CD4-positive, CD25-positive, alpha-beta regulatory T cell (primary cell): ENCODE measurements at regions not wholly inside any gene's neighbourhood (a gene's known extent, or its start where the extent isn't known, plus 50 kb on each side); places are given as distances from the start of the nearest gene placed in this dataset.

Experiments
- ATAC-seq, 2 donors: fragments of 150-1000 bp; cut with Tn5 transposase; one replicate each; pipeline ENCODE4 v1.10.0; 2021; ENCODE audit warnings: low read depth in 2 of 2, moderate number of reproducible peaks in 2 of 2, moderate library complexity in 1 of 2
- DNase-seq, 3 donors: peaks; one replicate each; pipeline versions ENCODE4 v3.0.0 to v3.0.0-alpha.2; 2012 to 2022; ENCODE audit warnings: mixed read lengths in 1 of 3
- H3K27ac ChIP-seq: one replicate; pipeline ENCODE4 v1.7.0; 2013; ENCODE audit warnings: mild to moderate bottlenecking, low read length; ENCODE audit not compliant: insufficient read depth, poor library complexity, severe bottlenecking
- H3K27me3 ChIP-seq: one replicate; pipeline ENCODE4 v1.7.0; 2013; ENCODE audit warnings: low read length; ENCODE audit not compliant: control insufficient read depth, insufficient read depth
- H3K36me3 ChIP-seq: one replicate; pipeline ENCODE4 v1.7.0; 2013; ENCODE audit warnings: mild to moderate bottlenecking, low read length, moderate library complexity; ENCODE audit not compliant: control insufficient read depth, insufficient read depth
- H3K4me1 ChIP-seq: 2 replicates; pipeline ENCODE4 v1.7.0; 2013; ENCODE audit warnings: mild to moderate bottlenecking, low read length; ENCODE audit not compliant: insufficient read depth, control insufficient read depth, poor library complexity, severe bottlenecking
- H3K4me3 ChIP-seq: one replicate; pipeline ENCODE4 v1.7.0; 2013; ENCODE audit warnings: low read depth, mild to moderate bottlenecking, low read length, moderate library complexity
- H3K9me3 ChIP-seq, 2 experiments: 1 replicate in 1 of 2; 2 replicates in 1 of 2; pipeline ENCODE4 v1.7.0; 2013; ENCODE audit warnings: low read length in 2 of 2, mild to moderate bottlenecking in 1 of 2, moderate library complexity in 1 of 2; ENCODE audit not compliant: control insufficient read depth in 2 of 2
- H3K27ac Mint-ChIP-seq, 3 donors: one replicate each; pipeline ENCODE4 v1.8.0; 2020 to 2022; ENCODE audit warnings: mild to moderate bottlenecking in 3 of 3, mixed read lengths in 3 of 3, moderate library complexity in 2 of 3
- H3K27me3 Mint-ChIP-seq: one replicate; pipeline ENCODE4 v1.8.0; 2022; ENCODE audit warnings: mild to moderate bottlenecking, mixed read lengths
- H3K36me3 Mint-ChIP-seq: one replicate; pipeline ENCODE4 v1.8.0; 2020; ENCODE audit warnings: mixed read lengths
- H3K4me1 Mint-ChIP-seq, 4 donors: one replicate each; pipeline ENCODE4 v1.8.0; 2020 to 2022; ENCODE audit warnings: mixed read lengths in 4 of 4, mild to moderate bottlenecking in 1 of 4
- H3K4me3 Mint-ChIP-seq, 4 donors: one replicate each; pipeline ENCODE4 v1.8.0; 2020 to 2022; ENCODE audit warnings: mild to moderate bottlenecking in 4 of 4, mixed read lengths in 4 of 4, moderate library complexity in 3 of 4
- H3K9me3 Mint-ChIP-seq, 7 donors: one replicate each; pipeline ENCODE4 v1.8.0; 2020 to 2022; ENCODE audit warnings: mixed read lengths in 7 of 7, mild to moderate bottlenecking in 3 of 7, moderate library complexity in 2 of 7

- Histone ChIP-seq H3K36me3 (no peaks in the 10 kb centered on the region), H3K27ac (no peak overlapping the region), H3K9me3 (no peaks in the 10 kb centered on the region), H3K4me3 (no peak overlapping the region), H3K4me1 (no peaks in the 10 kb centered on the region), H3K27me3 (no peaks in the 10 kb centered on the region)
- peaks cover 0 to 3% (median 0%) of the 10 kb centered on the region in 4 donors for H3K4me1 Mint-ChIP-seq
- no peak overlapping the region for H3K4me3 Mint-ChIP-seq
- ATAC-seq (no peak), DNase-seq (no peak)
- H3K27me3 Mint-ChIP-seq = peaks cover 16% of the 10 kb centered on the region
- H3K9me3 Mint-ChIP-seq = peaks cover 0 to 4% (median 0%) of the 10 kb centered on the region in 7 donors
- no peak overlapping the region for H3K27ac Mint-ChIP-seq
- H3K36me3 Mint-ChIP-seq = no peaks in the 10 kb centered on the region
These were observed 56.3 kb upstream of the AFF3 start for GRCh38 chr2:100198461-100199230.

GRCh38 chr2:100197631-100198153 is 55.3 kb upstream of the AFF3 start:
- no peak overlapping the region for H3K4me3 Mint-ChIP-seq
- Histone ChIP-seq H3K4me3 (no peak overlapping the region), H3K27ac (no peak overlapping the region), H3K9me3 (no peaks in the 10 kb centered on the region), H3K36me3 (no peaks in the 10 kb centered on the region), H3K27me3 (no peaks in the 10 kb centered on the region), H3K4me1 (no peaks in the 10 kb centered on the region)
- peaks cover 0 to 3% (median 0%) of the 10 kb centered on the region in 4 donors for H3K4me1 Mint-ChIP-seq
- ATAC-seq (no peak), DNase-seq (no peak)
- peaks cover 0 to 4% (median 0%) of the 10 kb centered on the region in 7 donors for H3K9me3 Mint-ChIP-seq
- peaks cover 16% of the 10 kb centered on the region for H3K27me3 Mint-ChIP-seq
- H3K27ac Mint-ChIP-seq = no peak overlapping the region
- no peaks in the 10 kb centered on the region for H3K36me3 Mint-ChIP-seq

- no peaks in the 10 kb centered on the region for H3K4me1 ChIP-seq
- H3K27me3 Mint-ChIP-seq = peaks cover 12% of the 10 kb centered on the region
- H3K9me3 Mint-ChIP-seq = peaks cover 0 to 4% (median 0%) of the 10 kb centered on the region in 7 donors
- no peaks in the 10 kb centered on the region for H3K36me3 ChIP-seq
- DNase-seq (no peak), ATAC-seq (no peak)
- no peaks in the 10 kb centered on the region for H3K36me3 Mint-ChIP-seq
- H3K4me3 Mint-ChIP-seq = no peak overlapping the region
- H3K27ac ChIP-seq = no peak overlapping the region
- H3K27ac Mint-ChIP-seq = no peak overlapping the region
- H3K4me3 ChIP-seq = no peak overlapping the region
- no peaks in the 10 kb centered on the region for H3K9me3 ChIP-seq
- H3K4me1 Mint-ChIP-seq = peaks cover 0 to 3% (median 0%) of the 10 kb centered on the region in 4 donors
- no peaks in the 10 kb centered on the region for H3K27me3 ChIP-seq
These were observed 54.5 kb upstream of the AFF3 start for GRCh38 chr2:100196786-100197494.

- no peak overlapping the region for H3K4me3 Mint-ChIP-seq
These were observed 53.6 kb upstream of the AFF3 start for GRCh38 chr2:100195942-100196341.

GRCh38 chr2:100194951-100195350 is 52.6 kb upstream of the AFF3 start:
- Histone ChIP-seq H3K4me1 (no peaks in the 10 kb centered on the region), H3K27ac (no peak overlapping the region), H3K36me3 (no peaks in the 10 kb centered on the region), H3K4me3 (no peak overlapping the region), H3K9me3 (no peaks in the 10 kb centered on the region), H3K27me3 (no peaks in the 10 kb centered on the region)
- Mint-ChIP-seq H3K9me3 (peaks cover 0 to 3% (median 0%) of the 10 kb centered on the region in 7 donors), H3K4me3 (no peak overlapping the region), H3K27me3 (no peaks in the 10 kb centered on the region), H3K36me3 (no peaks in the 10 kb centered on the region), H3K27ac (no peak overlapping the region), H3K4me1 (peaks cover 0 to 3% (median 0%) of the 10 kb centered on the region in 4 donors)
- ATAC-seq (no peak), DNase-seq (no peak)

More at GRCh38 chr2:100195942-100196341, 53.6 kb upstream of the AFF3 start:
- Histone ChIP-seq H3K4me3 (no peak overlapping the region), H3K4me1 (no peaks in the 10 kb centered on the region), H3K27ac (no peak overlapping the region), H3K27me3 (no peaks in the 10 kb centered on the region), H3K9me3 (no peaks in the 10 kb centered on the region), H3K36me3 (no peaks in the 10 kb centered on the region)
- DNase-seq = no peak
- H3K9me3 Mint-ChIP-seq = peaks cover 0 to 3% (median 0%) of the 10 kb centered on the region in 7 donors
- H3K27ac Mint-ChIP-seq = no peak overlapping the region
- peaks cover 0 to 3% (median 0%) of the 10 kb centered on the region in 4 donors for H3K4me1 Mint-ChIP-seq
- no peak for ATAC-seq
- peaks cover 2% of the 10 kb centered on the region for H3K27me3 Mint-ChIP-seq
- no peaks in the 10 kb centered on the region for H3K36me3 Mint-ChIP-seq

- no peaks in the 10 kb centered on the region for H3K36me3 Mint-ChIP-seq
These were observed 50.9 kb upstream of the AFF3 start for GRCh38 chr2:100193291-100193710.

GRCh38 chr2:100192825-100193224 is 50.4 kb upstream of the AFF3 start:
- H3K9me3 ChIP-seq = no peaks in the 10 kb centered on the region
- H3K27ac ChIP-seq = no peak overlapping the region
- DNase-seq (no peak), ATAC-seq (no peak)
- H3K4me3 ChIP-seq = no peak overlapping the region
- Mint-ChIP-seq H3K36me3 (no peaks in the 10 kb centered on the region), H3K27me3 (peaks cover under 1% of the 10 kb centered on the region), H3K9me3 (peaks cover 0 to 1% (median 0%) of the 10 kb centered on the region in 7 donors), H3K4me1 (peaks cover 0 to 3% (median 0%) of the 10 kb centered on the region in 4 donors), H3K27ac (no peak overlapping the region), H3K4me3 (no peak overlapping the region)
- H3K27me3 ChIP-seq = no peaks in the 10 kb centered on the region
- no peaks in the 10 kb centered on the region for H3K4me1 ChIP-seq
- no peaks in the 10 kb centered on the region for H3K36me3 ChIP-seq

More at GRCh38 chr2:100193291-100193710, 50.9 kb upstream of the AFF3 start:
- peaks cover 0 to 3% (median 0%) of the 10 kb centered on the region in 4 donors for H3K4me1 Mint-ChIP-seq
- DNase-seq (no peak), ATAC-seq (no peak)
- no peak overlapping the region for H3K4me3 Mint-ChIP-seq
- H3K4me1 ChIP-seq = no peaks in the 10 kb centered on the region
- no peak overlapping the region for H3K27ac Mint-ChIP-seq
- H3K36me3 ChIP-seq = no peaks in the 10 kb centered on the region
- H3K27me3 ChIP-seq = no peaks in the 10 kb centered on the region
- H3K4me3 ChIP-seq = no peak overlapping the region
- peaks cover 0 to 1% (median 0%) of the 10 kb centered on the region in 7 donors for H3K9me3 Mint-ChIP-seq
- H3K27ac ChIP-seq = no peak overlapping the region
- no peaks in the 10 kb centered on the region for H3K27me3 Mint-ChIP-seq
- H3K9me3 ChIP-seq = no peaks in the 10 kb centered on the region
